ENCODE measurements at regions not wholly inside any gene's neighbourhood (a gene's known extent, or its start where the extent isn't known, plus 50 kb on each side); places are given as distances from the start of the nearest gene placed in this dataset.

- Histone ChIP-seq H3K9me3 (ENCODE audit: control insufficient read depth in 2 of 2, low read length in 2 of 2) (peaks cover 0 to 8% of the 10 kb centered on the region in 2 donors), H3K36me3 (ENCODE audit: control insufficient read depth in 2 of 2, insufficient read depth in 2 of 2, low read length in 2 of 2) (no peaks in the 10 kb centered on the region), H3K27ac (ENCODE audit: low read length) (no peak overlapping the region), H3K27me3 (ENCODE audit: control insufficient read depth in 1 of 2, insufficient read depth in 2 of 2, low read length in 2 of 2) (no peaks in the 10 kb centered on the region), H3K4me3 (ENCODE audit: low read length in 2 of 2) (no peak overlapping the region), H3K4me1 (ENCODE audit: control insufficient read depth, insufficient read depth, low read length) (no peaks in the 10 kb centered on the region), H3K9ac (ENCODE audit: low read length in 2 of 2) (no peak overlapping the region)
These were observed 61.8 kb upstream of the SFRP2 start for GRCh38 chr4:153850533-153851280.

GRCh38 chr4:153844144-153844543 lies 55.3 kb upstream of the SFRP2 start:
- H3K36me3 ChIP-seq (ENCODE audit: control insufficient read depth in 2 of 2, insufficient read depth in 2 of 2, low read length in 2 of 2), result no peaks in the 10 kb centered on the region
- H3K4me3 ChIP-seq (ENCODE audit: low read length in 2 of 2), result no peak overlapping the region
- no peak overlapping the region for H3K27ac ChIP-seq (ENCODE audit: low read length)
- no peak overlapping the region for H3K9ac ChIP-seq (ENCODE audit: low read length in 2 of 2)
- H3K4me1 ChIP-seq (ENCODE audit: control insufficient read depth, insufficient read depth, low read length), result no peaks in the 10 kb centered on the region
- no peaks in the 10 kb centered on the region for H3K27me3 ChIP-seq (ENCODE audit: control insufficient read depth in 1 of 2, insufficient read depth in 2 of 2, low read length in 2 of 2)
- H3K9me3 ChIP-seq (ENCODE audit: control insufficient read depth in 2 of 2, low read length in 2 of 2), result peaks cover 0 to 4% of the 10 kb centered on the region in 2 donors
